ENCODE measurements at regions not wholly inside any gene's neighbourhood (a gene's known extent, or its start where the extent isn't known, plus 50 kb on each side); places are given as distances from the start of the nearest gene placed in this dataset.

GRCh38 chr6:56816370-56816769 is 138.5 kb upstream of the BEND6 start:
- TF ChIP-seq POLR2A (IDR thresholded peaks at IDR 0.05; ENCODE audit: low read length) (no peak), GATA1 (IDR thresholded peaks at IDR 0.05; ENCODE audit: low read depth, low read length) (no peak)

Measured in erythroblast (primary cell).